H1 (cell line): ENCODE measurements at regions not wholly inside any gene's neighbourhood (a gene's known extent, or its start where the extent isn't known, plus 50 kb on each side); places are given as distances from the start of the nearest gene placed in this dataset.

Experiments used
- CTCF ChIA-PET: fragments of 300-600 bp; sonication (Branson Sonifier 250); formaldehyde crosslinking; loops from one replicate; lab custom pipeline; 2021; ENCODE audit not compliant: partially characterized antibody; lab: Charles Lee
- POLR2A ChIA-PET: fragments of 300-600 bp; sonication (Branson Sonifier 250); formaldehyde crosslinking; loops from one replicate; lab custom pipeline; 2021; ENCODE audit warnings: inconsistent platforms; ENCODE audit not compliant: partially characterized antibody; lab: Charles Lee
- DNase-seq, 2 experiments: peaks; one replicate each; pipeline versions ENCODE4 v3.0.0 to v3.0.0-alpha.2; 2010 to 2022; ENCODE audit warnings: low spot score in 2 of 2, low read depth in 1 of 2, mixed read lengths in 1 of 2
- FAIRE-seq: peaks from 2 replicates; lab custom pipeline; 2011; peaks lifted over from hg19 to GRCh38; lab: Jason Lieb, UNC
- H2AFZ ChIP-seq: 2 replicates; pipeline ENCODE4 v1.8.1; 2012; ENCODE audit warnings: low read length, inconsistent platforms
- H2AK5ac ChIP-seq: 2 replicates; pipeline ENCODE4 v1.6.1; 2013; ENCODE audit warnings: low read depth, low read length
- H2BK120ac ChIP-seq: replicated peaks from 2 replicates; pipeline ENCODE3; 2013; ENCODE audit warnings: low read depth, low read length, inconsistent platforms
- H2BK12ac ChIP-seq: 2 replicates; pipeline ENCODE4 v1.6.1; 2013; ENCODE audit warnings: low read depth, low read length
- H2BK15ac ChIP-seq: 2 replicates; pipeline ENCODE4 v1.6.1; 2013; ENCODE audit warnings: low read length
- H2BK20ac ChIP-seq: 2 replicates; pipeline ENCODE4 v1.6.1; 2013; ENCODE audit warnings: low read length
- H2BK5ac ChIP-seq: 2 replicates; pipeline ENCODE4 v1.6.1; 2013; ENCODE audit warnings: low read depth, low read length
- H3K14ac ChIP-seq: 2 replicates; pipeline ENCODE4 v1.6.1; 2013; ENCODE audit warnings: inconsistent platforms; ENCODE audit not compliant: insufficient read length
- H3K18ac ChIP-seq: 2 replicates; pipeline ENCODE4 v1.6.1; 2013; ENCODE audit warnings: low read length; ENCODE audit errors: extremely low read depth
- H3K23ac ChIP-seq: 2 replicates; pipeline ENCODE4 v1.6.1; 2013; ENCODE audit warnings: inconsistent platforms; ENCODE audit not compliant: insufficient read length
- H3K23me2 ChIP-seq: 2 replicates; pipeline ENCODE4 v1.6.1; 2013; ENCODE audit warnings: low read depth, low read length
- H3K27ac ChIP-seq: 2 replicates; pipeline ENCODE4 v1.6.1; 2011; ENCODE audit warnings: low read depth, low read length, inconsistent platforms
- H3K27me3 ChIP-seq, 4 experiments: replicated peaks in 1 of 4; 1 replicate in 1 of 4; 2 replicates in 3 of 4; pipeline versions ENCODE4 v1.6.1 to v1.8.1; 2011 to 2013; ENCODE audit warnings: low read length in 3 of 4, mild to moderate bottlenecking in 3 of 4, inconsistent platforms in 2 of 4, mixed read lengths in 2 of 4, moderate library complexity in 1 of 4; ENCODE audit not compliant: control insufficient read depth in 3 of 4, insufficient read depth in 3 of 4; ENCODE audit errors: extremely low read depth in 1 of 4
- H3K36me3 ChIP-seq, 4 experiments: 2 replicates each; pipeline versions ENCODE4 v1.6.1 to v1.8.1; 2011 to 2013; ENCODE audit warnings: mild to moderate bottlenecking in 4 of 4, low read length in 3 of 4, moderate library complexity in 2 of 4, control low read depth in 1 of 4, inconsistent platforms in 1 of 4; ENCODE audit not compliant: insufficient read depth in 4 of 4, control insufficient read depth in 2 of 4
- H3K4ac ChIP-seq: replicated peaks from 2 replicates; pipeline ENCODE3; 2013; ENCODE audit warnings: low read length, low read depth, mixed read lengths, inconsistent platforms; ENCODE audit not compliant: insufficient read length
- H3K4me1 ChIP-seq, 4 experiments: replicated peaks in 1 of 4; 1 replicate in 1 of 4; 2 replicates in 3 of 4; pipeline versions ENCODE4 v1.6.1 to v1.8.1; 2011 to 2013; ENCODE audit warnings: low read length in 3 of 4, inconsistent platforms in 2 of 4, mixed read lengths in 1 of 4; ENCODE audit not compliant: insufficient read depth in 4 of 4, control insufficient read depth in 3 of 4
- H3K4me2 ChIP-seq, 2 experiments: 2 replicates each; pipeline versions ENCODE4 v1.6.1 to v1.8.1; 2011 to 2013; ENCODE audit warnings: low read depth in 2 of 2, low read length in 2 of 2, control low read depth in 1 of 2, inconsistent platforms in 1 of 2, mild to moderate bottlenecking in 1 of 2; ENCODE audit not compliant: insufficient read depth in 1 of 2
- H3K4me3 ChIP-seq, 4 experiments: fragments of 200-600, 300-600 bp in 1 of 4; sonication (generic), shearing (Covaris generic), sonication (Bioruptor Twin) in 1 of 4; 2 replicates each; pipeline versions ENCODE4 v1.5.1 to v1.8.1; 2011 to 2016; ENCODE audit warnings: low read length in 4 of 4, low read depth in 3 of 4, control low read depth in 2 of 4, inconsistent platforms in 2 of 4, mild to moderate bottlenecking in 2 of 4, mixed read lengths in 1 of 4, moderate library complexity in 1 of 4; ENCODE audit not compliant: insufficient read depth in 2 of 4; ENCODE audit errors: extremely low read depth in 1 of 4
- H3K56ac ChIP-seq: replicated peaks from 2 replicates; pipeline ENCODE3; 2013; ENCODE audit warnings: low read depth, mild to moderate bottlenecking, mixed read lengths, low read length, inconsistent platforms; ENCODE audit not compliant: insufficient read length
- H3K79me1 ChIP-seq: 2 replicates; pipeline ENCODE4 v1.6.1; 2013; ENCODE audit warnings: low read depth, low read length, control low read depth
- H3K79me2 ChIP-seq, 2 experiments: 2 replicates each; pipeline versions ENCODE4 v1.6.1 to v1.8.1; 2012 to 2013; ENCODE audit warnings: low read length in 2 of 2, mild to moderate bottlenecking in 2 of 2, inconsistent platforms in 1 of 2; ENCODE audit not compliant: insufficient read depth in 2 of 2, control insufficient read depth in 1 of 2
- H3K9ac ChIP-seq, 4 experiments: replicated peaks in 1 of 4; 1 replicate in 1 of 4; 2 replicates in 3 of 4; pipeline versions ENCODE4 v1.6.1 to v1.8.1; 2011 to 2013; ENCODE audit warnings: low read depth in 3 of 4, low read length in 3 of 4, control low read depth in 2 of 4, mild to moderate bottlenecking in 2 of 4, moderate library complexity in 2 of 4, inconsistent platforms in 1 of 4; ENCODE audit errors: extremely low read depth in 1 of 4
- H3K9me3 ChIP-seq, 2 experiments: 2 replicates each; pipeline versions ENCODE4 v1.6.1 to v1.8.1; 2012 to 2013; ENCODE audit warnings: mild to moderate bottlenecking in 2 of 2, moderate library complexity in 2 of 2, control low read depth in 1 of 2, inconsistent platforms in 1 of 2, low read depth in 1 of 2, low read length in 1 of 2, mixed read lengths in 1 of 2; ENCODE audit not compliant: insufficient read depth in 2 of 2
- H4K20me1 ChIP-seq, 2 experiments: replicated peaks in 1 of 2; 2 replicates each; pipeline versions ENCODE3 to v1.8.1; 2011 to 2013; ENCODE audit warnings: inconsistent platforms in 2 of 2, low read length in 2 of 2, mild to moderate bottlenecking in 1 of 2; ENCODE audit not compliant: insufficient read depth in 2 of 2, control insufficient read depth in 1 of 2
- H4K5ac ChIP-seq: 2 replicates; pipeline ENCODE4 v1.6.1; 2013; ENCODE audit warnings: low read length, low read depth, mixed read lengths, inconsistent platforms; ENCODE audit not compliant: insufficient read length
- H4K8ac ChIP-seq: 2 replicates; pipeline ENCODE4 v1.8.0; 2013; ENCODE audit warnings: mild to moderate bottlenecking, moderate library complexity, low read length, inconsistent platforms; ENCODE audit not compliant: insufficient read depth; ENCODE audit errors: extremely low read depth
- H4K91ac ChIP-seq: replicated peaks from 2 replicates; pipeline ENCODE3; 2013; ENCODE audit warnings: low read length, mixed read lengths, inconsistent platforms; ENCODE audit not compliant: insufficient read length
- EGR1 ChIP-seq: IDR thresholded peaks from 2 replicates; pipeline ENCODE4 v1.6.1; 2011; ENCODE audit warnings: low read depth, low read length, borderline replicate concordance
- SAP30 ChIP-seq: fragments of 300-600 bp; sonication (generic); IDR thresholded peaks from 2 replicates; pipeline ENCODE4 v1.7.1; 2012; ENCODE audit warnings: low read length, moderate library complexity, mild to moderate bottlenecking, inconsistent platforms; ENCODE audit not compliant: insufficient read depth, insufficient replicate concordance
- WGBS, 2 experiments: shearing (Covaris generic) in 1 of 2; methylation state at CpG; one replicate each; pipeline versions ENCODE4 v1.1.6 to v1.1.7; 2013 to 2015; ENCODE audit warnings: low lambda C conversion rate in 2 of 2, mixed read lengths in 2 of 2, inconsistent platforms in 1 of 2, low coverage in 1 of 2, missing lambda C conversion rate in 1 of 2; ENCODE audit not compliant: insufficient replicate concordance in 2 of 2, insufficient coverage in 1 of 2, insufficient read length in 1 of 2; ENCODE audit errors: extremely low coverage in 1 of 2, missing lambda C conversion rate in 1 of 2; 5-methylcytosine and 5-hydroxymethylcytosine counted together

DNA sequence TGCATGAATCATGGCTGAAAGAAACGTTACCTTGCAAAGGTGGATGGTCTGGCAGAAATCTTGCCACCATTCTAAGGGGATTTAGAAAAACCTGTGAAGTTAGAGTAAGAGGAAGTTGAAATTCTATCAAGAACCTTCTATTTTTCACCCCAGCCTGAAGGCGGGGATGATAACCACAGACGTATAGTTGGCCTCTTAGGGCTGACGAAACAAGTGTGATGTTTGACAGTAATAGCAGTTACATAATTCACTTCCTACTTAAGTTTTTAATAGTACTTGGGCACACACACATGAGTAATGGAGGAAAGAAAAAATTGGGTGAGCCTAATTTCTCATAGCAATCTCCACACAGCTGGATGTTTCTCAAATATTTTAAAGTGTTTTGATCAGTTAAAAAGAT is 336.6 kb upstream of the SALL3 start:
- Histone ChIP-seq H3K36me3 (no peaks in the 10 kb centered on the region), H3K23me2 (peaks cover 7% of the 10 kb centered on the region; the same call in 1 of the 2 replicates), H3K4ac (no peak overlapping the region), H3K14ac (no peak overlapping the region), H3K23ac (no peak overlapping the region), H3K9me3 (no peaks in the 10 kb centered on the region; a peak in 1 of 4 replicates), H3K18ac (no peak overlapping the region), H3K4me1 (no peaks in the 10 kb centered on the region; a peak in 1 of 7 replicates), H3K79me2 (no peaks in the 10 kb centered on the region), H4K8ac (no peak overlapping the region), H2AFZ (no peak overlapping the region), H2BK12ac (no peak overlapping the region), H3K79me1 (0 out of 2 replicates have a peak, but pooled peaks cover 3% of the 10 kb centered on the region), H2AK5ac (no peak overlapping the region), H4K20me1 (peaks cover 0 to 5% of the 10 kb centered on the region in 2 experiments), H3K9ac (no peak overlapping the region), H2BK15ac (no peak overlapping the region), H3K4me3 (no peak overlapping the region), H3K27ac (no peak overlapping the region), H3K4me2 (no peak overlapping the region), H2BK5ac (no peak overlapping the region), H2BK120ac (no peak overlapping the region), H4K91ac (no peak overlapping the region), H3K56ac (no peak overlapping the region), H3K27me3 (no peaks in the 10 kb centered on the region), H4K5ac (no peak overlapping the region), H2BK20ac (no peak overlapping the region)
- ChIA-PET POLR2A (no interaction called here), CTCF (interaction anchor here (0.7 kb wide), 1 partner anchor 19 kb away, joined by 3 read pairs; no protein-coding TSS in a partner anchor)
- FAIRE-seq (no peak), DNase-seq (no peak)
- 87% methylated on average over 4 of the region's 4 CpGs; no CpG with 5 or more reads in 1 of the 2 experiments for WGBS, 2 experiments
- TF ChIP-seq SAP30 (no peak), EGR1 (no peak)
